IPS-NIHi7 (cell line): ENCODE measurements at regions not wholly inside any gene's neighbourhood (a gene's known extent, or its start where the extent isn't known, plus 50 kb on each side); places are given as distances from the start of the nearest gene placed in this dataset.

Experiments used
- DNase-seq: peaks from one replicate; pipeline ENCODE4 v3.0.0; 2012; ENCODE audit warnings: mixed read lengths; ENCODE audit errors: extremely low spot score

DNA sequence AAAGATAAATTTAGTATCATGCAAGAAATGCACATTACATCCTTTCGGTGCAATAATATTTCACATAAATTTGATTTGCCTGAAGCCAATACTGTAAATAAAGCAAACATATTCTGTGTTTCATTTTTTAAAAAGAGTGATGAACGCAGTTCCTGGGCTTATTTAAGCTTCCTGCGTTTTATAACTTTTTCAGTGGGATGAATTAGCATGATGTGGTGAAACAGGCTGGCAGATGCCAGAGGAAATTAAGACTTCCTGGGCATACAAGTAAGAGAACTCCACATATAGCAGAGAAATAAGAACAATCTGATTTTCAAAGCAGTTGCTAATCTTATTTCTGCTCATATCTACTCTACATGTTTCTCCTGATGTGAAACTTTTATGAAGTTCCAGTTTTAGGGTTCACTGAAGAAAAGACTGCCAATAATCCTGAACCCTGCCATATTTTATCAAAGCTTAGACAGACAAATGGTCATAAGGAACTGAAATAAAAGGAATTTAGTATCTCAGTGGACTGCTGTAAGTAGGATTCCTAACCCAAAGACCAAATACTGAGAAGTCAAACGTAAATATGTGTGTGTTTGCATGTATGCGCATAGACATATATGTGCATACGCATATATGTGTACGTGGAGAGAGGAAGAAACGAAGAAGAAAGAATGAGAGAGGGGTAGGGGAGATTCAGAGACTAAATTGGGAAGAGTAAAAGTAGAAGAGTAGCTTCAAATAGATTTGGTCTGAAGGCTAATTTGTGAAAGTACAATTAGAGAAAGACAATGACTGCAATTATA is 628.6 kb upstream of the CCDC54 start:
- no peak for DNase-seq

DNA sequence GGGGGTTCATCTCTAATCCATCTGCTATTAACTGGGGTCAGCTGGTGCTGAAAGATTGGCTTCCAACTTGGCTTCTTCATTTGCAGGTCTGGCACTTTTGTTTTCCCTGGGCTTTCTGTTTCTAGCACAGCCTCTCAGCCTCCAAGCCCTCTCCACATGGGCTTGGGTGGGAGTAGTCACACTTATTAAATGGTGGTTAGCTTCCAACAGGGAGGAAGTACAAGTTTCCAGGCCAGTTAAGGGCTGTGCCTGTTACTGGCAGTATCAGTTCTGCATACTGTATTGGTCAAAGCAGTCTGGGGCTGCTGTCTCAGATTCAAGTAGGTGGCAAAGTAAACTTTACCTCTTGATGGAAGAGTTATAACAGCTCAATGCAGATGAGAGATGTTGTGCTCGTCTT is 627.1 kb upstream of the CCDC54 start:
- no peak for DNase-seq

DNA sequence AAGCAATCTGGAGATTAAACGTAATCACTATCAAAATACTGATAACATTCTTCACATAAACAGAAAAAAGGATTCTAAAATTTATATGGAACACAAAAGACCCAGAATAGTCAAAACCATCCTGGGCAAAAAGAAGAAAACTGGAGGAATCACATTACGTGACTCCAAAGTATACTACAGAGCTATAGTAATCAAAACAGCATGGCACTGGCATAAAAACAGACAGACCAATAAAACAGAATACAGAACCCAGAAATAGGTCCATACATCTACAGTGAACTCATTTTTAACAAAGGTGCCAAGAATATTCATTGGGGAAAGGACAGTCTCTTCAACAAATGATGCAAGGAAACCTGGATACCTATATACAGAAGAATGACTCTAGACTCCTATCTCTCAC is 621.9 kb upstream of the CCDC54 start:
- DNase-seq = no peak

DNA sequence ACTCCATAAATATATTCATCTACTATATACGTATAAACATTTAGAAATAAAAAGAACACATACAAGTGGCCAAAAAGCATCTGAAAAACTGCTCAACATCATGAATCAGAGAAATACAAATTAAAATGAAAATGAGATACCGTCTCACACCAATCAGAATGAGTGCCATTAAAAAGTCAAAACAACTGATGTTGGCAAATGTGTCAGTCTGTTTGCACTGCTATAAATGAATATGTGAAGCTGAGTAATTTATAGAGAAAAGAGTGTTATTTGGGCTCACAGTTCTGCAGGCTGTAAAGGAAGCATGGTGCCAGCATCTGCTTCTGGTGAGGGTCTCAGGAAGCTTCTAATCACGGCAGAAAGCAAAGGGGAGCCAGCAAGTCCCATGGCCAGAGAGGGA is 620.3 kb upstream of the CCDC54 start:
- no peak for DNase-seq

DNA sequence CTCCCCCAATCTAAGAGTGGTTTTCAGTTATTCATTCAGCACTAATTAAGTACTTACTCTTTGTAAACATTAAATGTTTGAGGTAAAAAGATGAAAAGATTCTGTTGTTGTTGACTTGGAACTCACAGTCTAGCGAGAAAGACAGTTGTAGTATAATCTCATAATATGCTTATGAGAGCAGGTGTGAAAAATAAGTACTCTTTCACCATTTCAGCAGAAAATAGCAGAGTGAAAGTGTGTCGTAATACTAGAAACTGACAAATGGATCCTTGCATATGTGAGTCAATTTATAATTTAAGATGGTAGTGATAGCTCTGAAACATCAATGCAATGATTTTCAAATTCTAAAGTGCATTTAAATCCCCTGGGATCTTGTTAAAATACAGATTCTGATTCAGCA is 618.8 kb upstream of the CCDC54 start:
- DNase-seq = no peak

DNA sequence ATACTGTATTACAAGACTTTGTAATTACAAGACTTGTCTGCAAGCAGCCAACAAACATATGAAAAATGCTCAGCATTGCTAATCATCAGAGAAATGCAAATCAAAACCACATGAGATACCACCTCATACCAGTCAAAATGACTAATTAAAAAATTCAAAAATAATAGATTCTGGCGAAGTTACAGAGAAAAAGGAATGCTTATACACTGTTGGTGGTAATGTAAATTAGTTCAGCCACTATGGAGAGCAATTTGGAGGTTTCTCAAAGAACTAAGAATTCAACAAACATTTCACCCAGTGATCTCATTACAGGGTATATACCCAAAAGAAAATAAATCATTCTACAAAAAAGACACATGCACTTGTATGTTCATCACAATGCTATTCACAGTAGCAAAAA is 617.5 kb upstream of the CCDC54 start:
- no peak for DNase-seq

DNA sequence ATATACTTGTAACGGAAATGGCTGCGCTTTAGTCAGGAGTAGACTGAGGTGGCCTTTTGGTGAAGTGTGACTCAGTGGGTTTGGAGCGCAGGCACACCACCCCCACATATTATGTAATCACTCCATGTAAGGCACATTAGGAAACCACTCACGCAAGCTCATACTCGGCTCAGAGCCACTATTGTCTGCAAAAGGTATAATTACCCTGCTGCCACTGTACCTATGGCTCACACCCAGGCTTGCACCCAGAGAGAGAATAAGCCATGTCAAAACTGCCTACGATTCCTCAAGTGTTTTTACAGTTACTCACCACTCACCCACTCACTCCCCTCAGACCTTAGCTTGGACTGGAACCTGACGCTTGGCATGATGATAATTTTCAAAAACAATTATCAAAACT is 611.9 kb upstream of the CCDC54 start:
- no peak for DNase-seq

DNA sequence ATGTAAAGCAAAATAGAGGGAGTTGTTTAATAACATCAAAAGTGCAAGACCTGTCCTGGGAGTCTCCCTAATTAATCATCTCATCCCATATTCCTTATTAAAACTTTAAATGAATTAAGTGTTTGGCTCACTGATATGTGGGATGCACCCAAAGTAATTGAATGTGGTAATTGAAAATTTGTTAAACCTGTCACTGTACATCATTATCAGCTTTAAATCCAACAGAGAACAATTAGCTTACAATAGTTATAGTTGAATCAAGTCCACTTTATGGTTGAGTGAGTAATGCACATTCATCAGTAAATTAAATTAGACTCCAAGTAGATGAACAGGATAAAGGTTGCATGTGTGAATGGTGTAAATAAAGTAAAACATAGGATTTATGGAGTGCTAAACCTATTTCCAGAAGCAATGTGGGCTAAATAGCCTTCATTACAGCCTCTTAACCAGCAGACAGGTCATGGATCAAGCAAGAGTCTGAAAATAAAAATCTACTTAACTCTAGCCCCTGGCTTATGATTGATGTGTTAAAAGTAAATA is 608.2 kb upstream of the CCDC54 start:
- no peak for DNase-seq

DNA sequence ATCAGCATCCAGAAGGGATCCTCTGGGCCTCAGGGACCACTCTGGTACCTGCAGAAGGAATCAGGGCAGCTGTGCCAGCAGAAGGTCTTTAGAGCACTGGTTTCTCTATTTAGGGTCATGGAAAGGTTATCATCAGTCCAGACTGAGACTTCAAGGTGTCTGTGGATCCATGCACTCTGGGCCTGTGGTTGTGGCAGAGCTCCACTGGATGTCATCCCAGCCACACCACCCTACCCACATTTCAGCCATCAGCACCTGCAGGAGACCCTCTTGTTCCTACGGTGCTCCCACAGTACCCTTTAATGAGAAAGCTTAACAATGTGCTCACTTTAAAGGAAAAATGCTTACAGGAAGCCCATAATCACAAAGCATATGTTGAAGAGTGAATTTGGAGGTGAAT is 603.4 kb upstream of the CCDC54 start:
- DNase-seq = no peak

DNA sequence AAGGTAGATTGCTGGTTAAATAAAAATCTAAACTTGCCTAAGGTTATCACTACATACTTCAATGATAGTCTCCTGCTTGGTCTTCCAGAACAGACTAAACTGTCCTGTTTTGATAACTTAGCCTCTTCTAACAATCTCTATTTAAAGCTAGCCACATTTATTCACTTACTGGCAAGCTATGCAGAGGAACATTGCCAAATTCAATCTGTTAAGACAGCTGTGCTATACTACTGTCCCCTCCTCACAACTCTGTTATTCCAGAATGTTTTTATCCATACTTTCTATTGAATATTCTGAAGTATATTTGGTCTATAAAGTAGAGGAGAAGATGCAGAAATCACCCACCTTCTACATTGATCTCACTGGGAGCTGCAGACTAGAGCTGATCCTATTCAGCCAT is 594.0 kb upstream of the CCDC54 start:
- DNase-seq = no peak

DNA sequence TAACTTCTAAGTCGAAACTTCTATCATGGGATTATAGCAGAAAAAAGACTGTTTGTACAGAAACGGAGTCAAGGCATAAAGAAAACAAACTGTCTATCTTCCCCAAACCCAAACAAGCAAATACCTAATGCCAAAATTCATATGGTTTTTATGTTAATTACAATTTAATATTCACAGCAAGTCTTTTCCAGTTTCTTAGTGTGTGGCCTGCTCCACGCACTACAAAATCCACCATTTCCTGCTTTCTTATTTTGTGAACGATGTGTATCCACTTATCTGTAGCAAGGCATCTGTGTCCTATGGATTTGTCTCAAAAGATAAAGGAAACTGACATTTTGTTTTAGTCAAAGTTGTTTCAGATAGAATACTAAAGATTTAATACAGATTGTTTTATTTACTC is 588.0 kb upstream of the CCDC54 start:
- no peak for DNase-seq

DNA sequence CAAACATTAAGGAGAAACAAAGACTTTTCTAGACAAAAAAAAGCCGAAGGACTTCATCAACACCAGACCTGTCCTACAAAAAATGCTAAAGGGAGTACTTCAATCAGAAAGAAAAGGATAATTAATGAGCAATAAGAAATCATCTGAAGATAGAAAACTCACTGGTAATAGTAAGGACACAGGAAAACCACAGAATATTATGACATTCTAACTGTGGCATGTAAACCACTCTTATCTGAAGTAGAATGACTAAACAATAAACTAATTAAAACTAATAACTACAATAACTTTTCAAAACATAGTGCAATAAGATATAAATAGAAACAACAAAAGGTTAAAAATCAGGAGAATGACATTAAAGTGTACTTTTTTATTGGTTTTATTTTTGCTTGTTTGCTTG is 584.5 kb upstream of the CCDC54 start:
- no peak for DNase-seq

DNA sequence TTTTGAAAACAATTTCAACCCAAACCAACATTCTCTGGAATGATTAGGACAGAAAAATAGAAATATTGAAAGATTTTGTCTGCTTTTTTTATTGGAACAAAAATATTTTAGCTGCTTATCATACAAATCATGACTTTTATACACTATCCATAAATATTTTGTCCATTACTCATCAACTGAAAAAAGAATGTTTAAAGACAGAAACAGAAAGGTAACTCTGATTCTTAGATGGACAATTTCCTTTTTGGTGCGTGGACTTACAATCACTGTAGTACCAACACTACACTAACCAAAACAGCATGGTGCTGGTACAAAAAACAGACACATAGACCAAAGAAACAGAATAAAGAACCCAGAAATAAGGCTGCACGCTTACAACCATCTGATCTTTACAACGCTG is 582.8 kb upstream of the CCDC54 start:
- DNase-seq = no peak

DNA sequence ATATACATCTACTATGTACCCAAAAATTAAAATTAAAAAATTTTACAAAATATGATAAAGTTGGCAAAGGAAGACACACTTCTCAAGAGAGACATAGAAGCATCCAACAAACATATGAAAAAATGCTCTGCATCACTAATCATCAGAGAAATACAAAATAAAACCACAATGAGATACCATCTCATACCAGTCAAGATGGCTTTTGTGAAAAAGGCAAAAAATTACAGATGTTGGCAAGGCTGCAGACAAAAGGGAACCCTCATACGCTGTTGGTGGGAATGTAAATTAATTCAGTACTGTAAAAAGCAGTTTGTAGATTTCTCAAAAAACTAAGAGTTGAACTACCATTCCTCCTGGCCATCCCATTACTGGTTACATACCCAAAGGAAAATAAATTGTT is 581.7 kb upstream of the CCDC54 start:
- no peak for DNase-seq

DNA sequence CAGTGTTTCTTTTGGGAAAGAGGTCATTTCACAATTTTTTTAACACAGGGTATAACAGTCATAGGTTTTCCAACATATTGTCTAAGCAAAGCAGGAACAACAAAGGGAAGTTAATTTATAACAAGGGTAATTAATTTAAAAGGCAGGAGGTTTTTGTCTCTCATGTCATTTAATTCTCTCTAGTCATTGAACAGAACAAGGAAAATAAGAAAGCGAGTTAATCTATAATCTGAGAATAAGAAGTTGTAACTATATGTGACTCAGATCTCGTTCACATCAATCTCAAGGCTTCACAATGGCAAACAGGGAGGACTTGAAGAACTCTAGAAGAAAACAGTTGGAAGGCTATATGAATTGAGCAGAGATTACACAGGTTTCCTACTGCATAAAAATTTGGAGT is 579.8 kb upstream of the CCDC54 start:
- DNase-seq = no peak

DNA sequence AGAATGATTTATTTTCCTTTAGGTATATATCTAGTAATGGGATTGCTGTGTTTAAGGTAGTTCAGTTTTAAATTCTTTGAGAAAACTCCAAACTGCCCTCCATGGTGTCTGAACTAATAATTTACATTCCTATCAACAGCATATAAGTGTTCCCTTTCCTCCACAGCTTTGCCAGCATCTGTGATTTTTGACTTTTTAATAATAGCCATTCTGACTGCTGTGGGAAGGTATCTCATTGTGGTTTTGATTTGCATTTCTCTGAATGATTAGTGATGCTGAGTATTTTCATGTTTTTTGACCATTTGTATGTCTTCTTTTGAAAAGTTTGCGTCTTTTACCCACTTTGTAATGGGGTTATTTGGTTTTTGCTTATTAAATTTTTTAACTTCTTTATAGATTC is 571.6 kb upstream of the CCDC54 start:
- DNase-seq = no peak

DNA sequence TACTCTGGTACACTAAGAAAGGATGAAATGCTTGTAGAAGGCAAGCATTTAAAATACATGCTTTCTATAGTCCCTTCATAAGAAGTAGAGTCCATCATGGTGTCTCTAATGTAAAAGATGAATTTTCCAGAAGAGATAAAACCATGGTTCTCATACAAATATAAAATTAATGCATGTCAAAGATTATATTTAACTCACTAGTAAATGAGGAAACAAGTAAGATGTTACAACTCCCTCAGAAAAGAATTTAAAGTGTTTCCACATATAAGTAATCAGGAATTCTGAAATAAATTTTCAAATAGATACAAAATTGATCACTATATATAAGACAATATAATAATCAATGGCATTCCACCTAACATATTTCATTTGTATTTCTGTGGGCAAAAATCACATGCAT is 570.3 kb upstream of the CCDC54 start:
- no peak for DNase-seq

DNA sequence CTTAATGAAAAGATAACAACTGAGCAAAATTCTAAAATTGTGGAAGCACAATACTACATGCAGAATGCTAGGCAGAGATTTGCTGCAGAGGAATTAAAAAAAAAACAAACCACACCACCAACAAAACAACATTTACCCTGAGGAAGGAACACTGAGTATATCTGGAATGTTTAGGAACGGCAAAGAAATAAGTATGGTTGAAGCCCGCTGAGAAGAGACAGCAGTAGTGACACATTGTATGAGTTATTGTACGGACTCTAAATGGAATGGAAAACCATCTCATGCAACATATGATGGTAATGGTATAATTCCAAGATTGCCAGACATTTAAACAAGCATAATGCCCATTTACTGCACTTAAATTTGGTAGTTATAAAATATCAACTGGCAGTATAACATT is 568.2 kb upstream of the CCDC54 start:
- DNase-seq = no peak

DNA sequence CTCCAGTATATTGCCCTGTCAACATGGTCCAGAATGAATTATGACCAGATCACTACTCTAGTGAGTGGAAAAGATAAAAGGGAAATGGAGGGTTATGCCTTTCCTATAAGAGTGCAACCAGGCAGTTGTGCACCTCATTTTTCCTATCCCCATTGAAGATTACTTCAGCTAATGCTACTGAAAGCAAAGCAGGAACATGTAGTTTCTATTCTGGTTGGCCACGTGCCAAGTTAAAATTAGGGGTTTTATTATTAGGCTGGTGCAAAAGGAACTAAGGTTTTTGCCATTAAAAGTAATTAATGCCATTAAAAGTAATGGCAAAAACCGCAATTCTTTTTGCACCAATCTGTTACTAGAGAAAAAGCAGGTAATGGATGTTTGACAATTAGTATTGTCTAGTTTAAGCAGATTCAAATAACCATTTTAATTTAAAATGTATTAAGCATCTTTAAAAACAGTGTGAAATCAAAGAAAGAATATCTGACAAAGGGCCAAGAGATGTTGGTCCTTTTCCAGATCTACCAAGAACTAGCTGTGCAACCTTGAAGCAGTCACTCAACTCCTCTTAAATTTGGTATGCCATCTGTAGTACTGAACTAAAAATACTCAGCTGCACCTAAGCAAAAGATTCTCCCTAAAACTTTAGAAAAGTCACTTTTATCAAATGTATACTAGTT is 567.5 kb upstream of the CCDC54 start:
- DNase-seq = no peak

DNA sequence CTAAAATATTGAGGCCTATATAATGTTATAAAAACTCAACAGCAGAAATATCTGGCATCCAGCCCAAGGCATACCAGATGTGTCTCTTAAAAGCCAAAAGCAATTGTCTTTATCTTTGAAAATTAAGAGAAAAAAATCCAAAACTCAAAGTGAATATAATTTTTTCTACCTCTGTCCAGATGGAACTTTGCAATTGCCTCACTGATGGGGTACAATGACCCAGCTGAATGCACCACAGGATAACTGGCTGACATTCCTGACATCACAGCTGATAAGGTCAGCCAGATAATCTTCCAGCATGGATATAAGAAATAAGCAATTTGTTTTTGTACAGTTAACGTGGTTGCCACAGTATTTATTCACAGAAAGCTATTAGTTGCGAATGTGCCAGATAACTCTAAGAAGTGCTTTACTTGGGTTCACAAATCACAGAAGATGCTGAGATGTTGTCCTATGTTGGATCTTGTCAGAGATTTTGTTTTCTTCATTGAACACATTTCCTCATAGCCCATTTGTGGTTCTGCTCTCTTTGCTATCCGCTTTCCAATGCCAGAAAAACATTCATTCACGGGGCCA is 566.9 kb upstream of the CCDC54 start:
- no peak for DNase-seq

DNA sequence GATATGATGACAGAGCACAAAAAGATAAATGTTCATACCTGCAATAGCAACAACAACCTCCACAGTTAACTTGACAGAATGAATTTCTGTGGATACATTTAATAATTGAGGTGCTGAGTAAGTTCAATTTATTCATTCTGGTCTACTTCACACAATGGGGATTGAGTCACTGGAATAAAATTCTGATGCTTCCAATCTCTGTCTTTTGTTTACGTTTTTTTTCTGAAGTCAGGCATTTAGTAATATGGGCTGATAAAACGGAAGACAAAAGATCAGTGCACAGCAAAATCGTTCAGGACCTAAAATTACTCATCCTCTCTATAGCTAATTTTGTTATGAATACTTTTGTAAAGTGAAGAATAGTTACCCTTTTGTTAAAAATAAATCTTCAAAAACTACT is 565.9 kb upstream of the CCDC54 start:
- DNase-seq = no peak

DNA sequence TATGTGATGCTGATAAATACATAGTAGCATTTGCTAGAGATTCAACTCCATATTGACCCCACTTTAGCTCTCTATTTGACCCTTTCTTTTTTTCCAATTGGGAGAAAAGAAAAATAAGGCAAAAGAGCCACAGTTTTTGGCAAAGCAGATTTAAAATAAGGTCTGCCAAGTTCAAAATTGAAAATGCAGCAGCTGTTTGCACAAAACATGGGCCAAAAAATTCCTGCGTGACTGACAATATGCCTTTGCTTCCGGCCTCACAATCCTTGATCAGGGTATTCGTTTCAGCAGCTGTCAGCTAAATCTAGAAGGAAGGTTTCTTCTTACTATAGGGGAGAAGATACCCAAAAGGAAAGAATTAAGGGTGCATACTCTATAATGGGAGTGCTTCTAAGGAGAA is 563.5 kb upstream of the CCDC54 start:
- DNase-seq = no peak

DNA sequence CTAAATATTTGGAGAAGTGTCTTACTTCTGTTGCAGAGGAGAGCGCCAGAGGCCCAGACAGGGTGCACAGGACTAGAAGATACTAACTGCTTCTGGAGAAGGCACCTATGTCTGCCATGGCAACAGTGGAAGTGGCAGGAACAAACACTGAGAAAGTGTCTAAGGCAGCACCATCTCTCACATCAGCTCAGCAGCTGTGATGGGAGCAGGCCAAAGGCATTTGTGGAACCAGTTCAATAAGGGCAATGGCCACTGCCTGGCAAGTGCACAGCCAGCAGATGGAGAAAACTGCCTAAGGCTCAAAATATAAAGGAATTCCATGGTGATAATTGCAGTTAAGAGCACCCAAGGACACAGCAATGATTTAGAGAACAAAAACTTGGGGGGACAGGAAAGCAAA is 563.0 kb upstream of the CCDC54 start:
- no peak for DNase-seq
